HG03066 (cell line): ENCODE measurements at regions not wholly inside any gene's neighbourhood (a gene's known extent, or its start where the extent isn't known, plus 50 kb on each side); places are given as distances from the start of the nearest gene placed in this dataset.
A peak's percentile ranks its signal among the peaks of the same experiment; 100 is the strongest.

ENCODE experiments used
- ATAC-seq: cut with Tn5 transposase; IDR thresholded peaks from one replicate; pipeline ENCODE4 v1.9.1; 2021; ENCODE audit warnings: low read depth; ENCODE audit not compliant: unreplicated experiment

DNA sequence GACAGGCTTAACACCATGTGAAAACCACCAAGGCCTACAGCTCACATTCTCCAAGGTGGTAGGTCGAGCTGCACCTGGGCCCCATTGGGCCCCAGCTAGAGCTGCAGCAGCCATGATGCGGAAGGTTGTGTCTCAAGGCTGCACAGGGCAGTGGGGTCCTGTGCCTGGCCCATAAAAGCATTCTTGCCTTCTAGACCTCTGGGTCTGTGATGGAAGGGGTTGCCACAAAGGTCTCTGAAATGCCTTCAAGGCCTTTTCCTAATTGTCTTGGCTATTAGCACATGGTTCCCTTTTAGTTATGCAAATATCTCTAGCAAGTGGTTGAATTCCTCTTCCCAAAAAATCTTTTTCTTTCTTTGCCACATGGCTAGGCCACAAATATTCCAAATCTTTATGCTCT is 52.5 kb upstream of the C11orf58 start:
- ATAC-seq = no peak

- no peak for ATAC-seq
Measured at GRCh38 chr11:16678466-16679116, 59.9 kb upstream of the C11orf58 start.

DNA sequence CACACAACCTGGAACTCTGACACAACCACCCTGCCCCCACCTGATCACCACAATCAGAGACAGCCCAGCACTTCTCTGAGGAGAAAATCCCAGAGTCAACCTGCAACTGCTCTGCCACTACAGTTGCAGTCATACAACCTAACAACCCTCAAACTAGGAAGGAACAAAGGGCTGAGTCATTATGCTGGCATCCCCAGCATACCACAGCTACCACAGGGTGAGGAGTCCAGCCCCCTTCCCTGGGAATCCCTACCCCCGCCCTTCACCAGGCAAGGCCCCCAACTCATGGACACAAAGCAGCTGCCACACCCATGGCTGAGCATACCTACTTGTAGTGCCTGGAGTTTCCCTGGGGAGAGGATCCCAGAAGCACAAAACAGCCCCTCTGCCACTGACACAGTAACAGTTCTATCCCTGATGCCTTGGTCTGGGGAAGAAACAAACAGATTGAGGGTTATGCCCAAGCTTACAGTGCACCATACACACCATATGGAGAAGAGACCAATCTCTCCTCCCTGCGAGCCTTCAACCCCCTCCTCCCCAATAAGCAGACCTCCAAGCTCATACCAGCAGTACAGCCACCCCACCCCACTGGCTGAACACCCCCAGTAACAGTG is 68.5 kb upstream of the C11orf58 start:
- ATAC-seq = no peak

DNA sequence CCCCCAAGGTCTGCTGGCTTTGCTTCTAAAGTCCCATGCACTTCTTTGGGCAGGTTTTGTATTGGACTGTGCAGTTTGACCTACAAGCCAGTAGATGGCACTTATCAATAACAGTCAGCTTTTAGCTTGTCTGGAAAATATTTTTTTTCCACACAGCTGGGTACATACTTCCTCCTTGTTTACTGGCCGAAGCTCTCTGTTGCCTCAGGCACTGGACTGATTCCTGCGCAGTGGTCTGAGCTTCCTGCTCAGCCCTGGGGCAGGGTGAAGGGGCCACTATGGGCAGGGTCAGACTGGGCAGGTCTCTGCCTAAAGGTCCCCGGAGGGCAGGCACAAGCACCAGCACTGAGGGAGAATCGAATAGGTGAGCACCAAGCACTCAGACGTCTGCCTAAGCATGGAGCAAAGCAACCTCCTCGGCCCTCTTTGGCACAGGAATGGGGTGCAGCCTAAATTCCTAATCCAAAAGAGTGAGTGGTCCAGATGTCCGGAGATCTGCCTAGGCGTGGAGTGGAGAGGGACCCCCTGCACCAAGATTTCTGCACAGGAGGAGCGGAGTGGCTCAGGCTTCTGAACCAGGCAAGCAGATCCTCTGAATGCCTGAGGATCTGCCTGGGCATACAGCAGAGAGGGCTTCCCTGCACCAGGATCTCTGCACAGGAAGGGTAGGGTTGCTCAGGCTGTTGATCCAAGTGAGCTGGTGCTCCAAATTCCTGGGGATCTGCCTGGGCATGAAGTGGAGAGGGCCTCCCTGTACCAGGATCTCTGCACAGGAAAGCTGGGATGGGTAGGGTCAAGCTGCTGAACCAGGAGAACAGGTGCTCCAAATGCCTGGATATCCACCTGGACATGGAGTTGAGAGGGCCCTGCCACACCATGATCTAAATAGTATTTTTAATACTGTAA is 105.9 kb upstream of the C11orf58 start:
- ATAC-seq = no peak

GRCh38 chr11:16630651-16631050 is 107.8 kb upstream of the C11orf58 start:
- no peak for ATAC-seq

DNA sequence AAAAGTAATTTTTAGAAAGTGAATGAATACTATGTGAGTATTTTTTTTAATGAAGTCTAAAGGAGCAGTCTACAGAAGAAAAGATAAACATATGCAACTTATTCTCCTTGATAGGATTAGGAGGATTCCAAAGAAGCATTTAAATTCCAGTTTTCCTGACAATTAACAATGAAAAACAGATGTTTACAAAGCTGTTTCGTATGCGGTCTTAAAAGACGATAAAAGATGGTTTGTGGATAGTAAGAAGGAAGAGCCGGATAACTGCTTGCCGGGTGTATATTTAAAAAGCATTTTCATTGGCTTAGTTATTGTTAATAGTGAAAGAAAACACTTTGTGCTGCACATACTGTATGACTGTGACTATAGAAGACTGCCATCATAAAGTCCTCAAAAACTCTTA is 120.0 kb upstream of the C11orf58 start:
- no peak for ATAC-seq

DNA sequence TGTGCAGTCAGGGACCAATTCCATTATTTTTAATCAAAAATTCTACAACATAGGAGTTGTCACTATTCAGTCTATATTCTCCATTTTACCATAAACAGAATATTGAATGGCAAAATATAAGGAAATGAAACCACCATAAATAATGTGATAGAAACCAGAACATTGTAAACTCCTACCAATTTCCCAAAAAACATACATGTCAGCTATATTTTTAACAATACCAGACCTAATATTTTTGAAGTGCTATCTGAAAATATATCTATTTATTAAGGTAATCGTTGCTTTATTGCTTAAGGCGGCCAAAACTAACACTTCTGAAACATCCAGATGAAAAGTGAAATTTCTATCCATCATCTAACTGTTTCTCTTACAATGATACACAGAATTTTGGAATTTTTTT is 123.0 kb upstream of the C11orf58 start:
- ATAC-seq = no peak

DNA sequence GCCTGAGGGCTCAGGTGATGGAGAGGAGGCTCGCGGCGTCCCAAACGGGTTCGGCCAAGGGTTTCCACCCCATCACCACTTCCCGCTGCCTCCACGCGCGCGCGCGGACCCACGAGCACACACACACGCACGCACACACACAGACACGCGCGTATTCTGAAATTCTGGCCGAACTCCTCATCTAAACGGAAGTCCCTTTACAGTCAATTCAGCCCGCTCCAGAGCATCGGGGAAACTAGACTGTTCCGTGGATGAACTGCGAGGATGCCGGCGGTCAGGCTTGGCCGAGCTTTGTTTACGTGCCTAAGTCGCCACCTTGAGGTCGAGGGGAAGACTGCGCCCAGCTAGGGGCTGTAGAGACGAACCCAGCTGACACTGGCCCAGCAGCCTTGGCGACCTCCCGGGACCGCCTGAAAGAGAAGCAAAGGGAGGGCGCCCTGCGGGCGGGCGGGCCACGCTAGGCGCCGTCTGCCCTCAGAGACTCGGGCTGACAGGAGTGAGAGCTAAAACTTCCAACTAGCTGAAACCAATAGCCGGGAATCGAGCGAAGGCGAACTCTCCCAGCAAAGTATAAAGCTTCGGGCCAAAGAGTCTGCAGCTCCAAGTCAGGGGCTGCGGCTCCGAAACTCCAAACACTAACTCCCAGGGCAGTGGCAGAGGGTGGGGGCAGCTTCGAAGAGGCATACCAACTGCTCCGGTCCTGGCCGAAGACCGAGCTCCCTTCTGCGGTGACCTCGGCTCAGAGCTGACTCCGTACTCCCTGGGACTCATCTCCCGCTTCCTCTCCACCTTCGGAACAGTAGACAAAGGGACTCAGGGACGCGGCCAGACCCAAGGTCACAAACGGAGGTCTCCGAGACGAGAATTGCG is 124.7 kb upstream of the C11orf58 start:
- ATAC-seq = peak; percentile 99

DNA sequence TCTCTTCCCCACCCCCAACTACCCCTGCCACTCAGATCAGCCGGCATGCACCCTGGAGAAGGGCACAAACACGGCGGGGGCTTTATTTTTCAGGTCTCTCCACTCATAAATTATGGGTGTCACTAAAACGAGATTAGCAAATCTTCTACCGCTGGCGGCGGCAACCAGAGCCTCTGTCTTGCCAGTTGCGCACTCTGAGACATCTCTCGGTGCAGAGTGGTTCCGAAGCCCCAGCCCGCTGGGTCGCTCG is 125.3 kb upstream of the C11orf58 start:
- peak; percentile 7 for ATAC-seq

- no peak for ATAC-seq
Measured at GRCh38 chr11:16612566-16613261, 125.7 kb upstream of the C11orf58 start.

GRCh38 chr11:16611926-16612565 is 126.4 kb upstream of the C11orf58 start:
- ATAC-seq = no peak

DNA sequence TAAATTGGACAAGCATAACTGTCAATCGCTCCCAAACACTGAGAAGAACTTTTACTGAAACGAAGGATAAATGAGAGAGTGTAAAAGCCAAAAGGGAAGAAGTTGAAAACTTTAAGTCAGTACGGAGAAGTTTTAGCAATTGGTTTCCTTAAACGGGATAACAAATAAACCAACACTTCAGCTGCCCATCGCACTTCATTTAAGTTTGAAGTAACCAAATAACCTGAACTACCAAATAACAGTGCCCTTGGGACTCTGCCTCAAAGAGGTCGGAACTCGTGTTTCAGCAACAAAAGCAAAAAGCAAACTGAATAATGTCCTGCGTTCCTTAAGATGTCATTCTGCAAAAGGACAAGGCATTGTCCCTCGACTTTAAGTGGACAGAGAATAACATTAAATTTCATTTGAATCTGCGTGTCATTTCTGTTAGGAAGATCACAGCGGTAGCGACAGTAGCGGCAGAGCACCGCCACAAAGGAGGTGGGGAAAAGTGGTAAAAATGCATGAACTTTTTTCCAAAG is 127.0 kb upstream of the C11orf58 start:
- ATAC-seq = no peak

DNA sequence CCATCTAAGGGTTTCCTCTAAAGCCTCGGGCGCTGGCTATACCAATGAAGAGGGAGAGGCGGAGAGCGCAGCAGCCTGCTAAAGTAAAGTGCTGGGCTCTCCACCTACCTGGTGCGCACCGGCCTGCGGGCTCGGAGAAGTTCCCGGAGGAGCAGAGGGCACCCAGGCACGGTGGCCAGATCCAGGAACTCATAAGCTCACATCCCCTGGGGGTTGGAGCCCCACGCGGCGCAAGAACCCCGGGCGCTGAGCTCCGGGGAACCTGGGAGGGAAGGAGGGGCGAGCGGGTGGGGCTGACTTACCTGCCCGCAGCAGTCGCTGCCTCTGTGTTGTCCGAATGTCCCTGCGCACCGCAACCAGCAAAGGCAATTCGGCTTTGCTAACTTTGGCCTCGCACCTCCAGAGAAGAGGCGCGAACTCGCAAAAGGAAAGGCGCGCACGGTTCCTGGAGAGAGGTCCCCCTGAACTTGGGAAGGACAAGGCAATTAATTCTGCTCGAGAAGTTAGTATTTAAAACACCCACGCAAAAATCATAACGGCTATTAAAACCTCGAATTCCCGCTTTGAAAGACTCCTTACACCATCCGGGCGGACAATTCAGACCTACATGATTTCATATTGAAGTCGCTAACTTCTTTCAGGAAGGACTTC is 127.6 kb upstream of the C11orf58 start:
- no peak for ATAC-seq

- no peak for ATAC-seq
Measured at GRCh38 chr11:16610213-16610737, 128.2 kb upstream of the C11orf58 start.

DNA sequence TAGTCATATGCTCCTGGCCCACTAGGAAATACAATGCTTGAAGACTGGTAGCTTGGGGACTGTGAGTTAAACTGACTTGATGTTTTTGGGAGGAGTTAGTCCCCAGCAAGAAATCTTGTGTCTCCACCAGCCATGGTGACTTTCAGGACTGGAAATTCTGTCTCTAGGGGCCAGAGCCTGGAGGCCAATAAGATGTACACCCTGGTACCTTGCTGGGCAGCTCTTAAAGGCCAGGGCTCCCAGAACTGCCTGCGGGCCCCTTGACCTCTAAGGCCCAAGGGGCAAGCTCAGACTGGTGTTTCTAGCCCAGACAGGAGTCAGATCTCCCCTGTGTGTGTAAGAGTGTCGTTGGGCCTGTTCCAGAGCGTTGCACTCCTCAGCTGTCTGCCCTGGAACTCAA is 128.7 kb upstream of the C11orf58 start:
- ATAC-seq = no peak

- no peak for ATAC-seq
Measured at GRCh38 chr11:16607675-16608644, 130.5 kb upstream of the C11orf58 start.

DNA sequence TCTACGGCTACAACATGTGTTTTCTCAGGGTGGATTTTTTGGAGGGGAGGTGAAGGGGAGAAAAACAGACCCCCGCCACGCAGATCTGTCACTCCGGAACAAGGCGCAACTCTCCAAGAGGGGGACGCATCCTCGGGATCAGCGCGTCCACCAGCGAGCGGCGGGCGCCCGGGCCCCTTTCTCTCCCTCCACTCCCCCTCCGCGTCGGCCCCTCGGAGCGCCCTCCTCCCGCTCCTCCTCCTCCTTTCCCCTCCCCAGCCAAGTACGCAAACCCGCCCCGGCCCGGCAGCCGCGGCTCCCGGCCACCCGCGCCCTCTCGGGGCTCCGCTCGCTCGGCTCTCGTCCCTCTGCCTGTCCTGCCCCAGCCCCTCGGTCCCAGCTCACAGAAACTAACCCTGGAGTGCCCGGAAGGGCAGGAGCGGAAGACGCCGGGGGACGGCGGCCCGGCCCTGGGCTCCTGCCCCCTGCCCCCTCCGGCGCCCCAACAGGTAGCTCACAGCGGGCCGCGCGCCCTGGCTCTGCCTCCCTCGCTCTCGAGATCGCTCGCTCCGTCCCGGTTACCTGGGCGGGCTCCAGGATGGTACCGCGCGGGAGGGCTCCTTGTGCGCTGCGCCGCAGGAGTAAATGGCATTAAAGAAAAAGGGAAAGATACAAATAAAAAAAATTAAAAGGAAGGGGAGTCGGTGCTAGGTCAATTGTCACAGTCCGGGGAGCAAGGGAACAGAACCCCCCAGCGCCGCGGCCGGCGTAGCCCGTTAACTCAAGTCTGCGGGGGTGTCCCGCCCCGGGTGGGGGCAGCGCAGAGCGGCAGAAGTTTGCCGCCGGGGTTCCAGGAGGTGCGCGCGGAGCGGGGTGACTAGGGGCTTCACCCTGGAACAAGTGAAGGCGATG is 131.4 kb upstream of the C11orf58 start:
- ATAC-seq = no peak
